Fibroblast of the aortic adventitia (primary cell): ENCODE measurements at regions not wholly inside any gene's neighbourhood (a gene's known extent, or its start where the extent isn't known, plus 50 kb on each side); places are given as distances from the start of the nearest gene placed in this dataset.
A peak's percentile ranks its signal among the peaks of the same experiment; 100 is the strongest.

Experiments used
- DNase-seq: peaks from one replicate; pipeline ENCODE4 v3.0.0-alpha.2; 2010; ENCODE audit warnings: low read depth
- H3K4me3 ChIP-seq: 2 replicates; pipeline ENCODE4 v1.5.1; 2011; ENCODE audit warnings: low read depth, mild to moderate bottlenecking, control low read depth, low read length, moderate library complexity
- TF ChIP-seq, protein P1 (sequence below): IDR thresholded peaks from 2 replicates; pipeline ENCODE4 v1.5.1; 2011; ENCODE audit warnings: mild to moderate bottlenecking, low read length, control low read depth, inconsistent platforms; ENCODE audit not compliant: insufficient read depth

DNA sequence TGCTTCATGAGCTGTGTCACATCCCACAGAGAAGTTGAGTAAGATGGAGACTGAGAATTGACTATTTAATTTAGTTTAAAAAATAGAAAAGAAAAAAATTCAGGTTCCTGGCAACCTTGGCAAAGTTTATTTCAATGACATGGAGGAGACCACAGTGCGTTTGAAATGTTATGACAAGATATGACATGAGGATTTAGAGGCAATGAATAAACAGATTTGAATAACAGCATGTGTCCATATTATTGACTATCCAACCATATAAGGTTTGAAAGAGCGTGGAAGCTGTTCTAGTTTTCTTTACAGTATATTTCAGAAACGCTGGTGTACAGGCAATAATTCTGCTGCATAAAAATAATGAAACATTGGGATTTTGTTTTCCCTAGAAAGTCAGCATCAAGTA lies 303.9 kb downstream of the SMOC2 start:
- TF ChIP-seq, protein P1, sequence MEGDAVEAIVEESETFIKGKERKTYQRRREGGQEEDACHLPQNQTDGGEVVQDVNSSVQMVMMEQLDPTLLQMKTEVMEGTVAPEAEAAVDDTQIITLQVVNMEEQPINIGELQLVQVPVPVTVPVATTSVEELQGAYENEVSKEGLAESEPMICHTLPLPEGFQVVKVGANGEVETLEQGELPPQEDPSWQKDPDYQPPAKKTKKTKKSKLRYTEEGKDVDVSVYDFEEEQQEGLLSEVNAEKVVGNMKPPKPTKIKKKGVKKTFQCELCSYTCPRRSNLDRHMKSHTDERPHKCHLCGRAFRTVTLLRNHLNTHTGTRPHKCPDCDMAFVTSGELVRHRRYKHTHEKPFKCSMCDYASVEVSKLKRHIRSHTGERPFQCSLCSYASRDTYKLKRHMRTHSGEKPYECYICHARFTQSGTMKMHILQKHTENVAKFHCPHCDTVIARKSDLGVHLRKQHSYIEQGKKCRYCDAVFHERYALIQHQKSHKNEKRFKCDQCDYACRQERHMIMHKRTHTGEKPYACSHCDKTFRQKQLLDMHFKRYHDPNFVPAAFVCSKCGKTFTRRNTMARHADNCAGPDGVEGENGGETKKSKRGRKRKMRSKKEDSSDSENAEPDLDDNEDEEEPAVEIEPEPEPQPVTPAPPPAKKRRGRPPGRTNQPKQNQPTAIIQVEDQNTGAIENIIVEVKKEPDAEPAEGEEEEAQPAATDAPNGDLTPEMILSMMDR: no peak
- H3K4me3 ChIP-seq: no peak overlapping the region
- no peak for DNase-seq

DNA sequence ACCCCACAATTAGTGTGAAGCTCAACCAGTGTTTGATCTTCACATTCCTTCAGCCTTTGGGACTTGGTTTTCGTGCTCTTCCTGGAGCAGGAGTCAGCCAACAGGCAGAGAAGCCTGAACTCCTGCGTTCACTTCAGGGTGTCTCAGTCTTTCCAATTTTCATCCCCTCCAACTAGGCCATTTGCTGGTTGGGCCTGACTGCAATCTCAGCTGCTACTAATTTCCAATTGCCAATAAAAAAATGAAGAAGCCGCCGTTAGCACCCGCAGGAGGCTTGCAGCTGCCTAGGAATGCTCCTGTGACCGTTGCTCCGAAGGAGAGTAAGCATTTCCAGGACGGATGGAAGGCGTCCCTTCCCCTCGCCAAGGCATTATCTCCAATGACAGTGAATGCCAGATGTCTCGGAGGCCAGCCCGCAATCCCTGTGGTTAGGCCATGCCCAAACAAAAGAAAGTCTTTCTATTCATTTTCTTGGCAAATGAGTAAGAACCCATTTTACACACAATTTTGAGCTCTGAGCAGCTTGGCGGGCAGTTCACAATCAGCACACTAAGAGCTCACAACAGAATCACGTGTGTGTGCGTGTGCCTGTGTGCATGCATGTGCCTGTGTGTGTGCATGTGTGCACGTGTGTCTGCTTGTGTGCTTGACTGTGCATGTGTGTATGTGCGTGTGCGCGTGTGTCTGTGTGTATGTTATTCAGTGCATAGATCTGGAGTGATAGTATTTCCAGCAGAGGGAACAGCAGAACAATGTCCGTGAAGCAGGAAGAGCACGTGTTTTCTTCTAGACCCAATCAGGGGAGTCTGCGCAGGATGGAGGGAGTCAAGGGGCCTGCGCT lies 301.2 kb downstream of the SMOC2 start:
- TF ChIP-seq, protein P1: no peak
- DNase-seq: no peak

DNA sequence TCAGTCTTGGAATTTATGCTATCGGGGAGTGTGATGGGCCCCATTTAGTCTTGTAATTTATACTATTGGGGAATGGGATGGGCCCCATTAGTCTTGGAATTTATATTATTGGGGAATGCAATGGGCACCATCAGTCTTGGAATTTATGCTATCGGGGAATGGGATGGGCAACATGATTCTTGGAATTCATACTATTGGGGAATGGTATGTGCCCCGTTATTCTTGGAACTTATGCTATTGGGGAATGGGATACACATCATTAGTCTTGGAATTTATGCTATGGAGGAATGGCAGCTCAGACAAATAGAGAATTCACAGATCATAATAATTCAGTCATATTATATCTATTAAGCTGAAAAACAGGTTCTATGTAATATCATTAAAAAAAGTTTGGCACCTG lies 300.3 kb downstream of the SMOC2 start:
- no peak for DNase-seq

More for the DNA sequence above, 301.2 kb downstream of the SMOC2 start:
- H3K4me3 ChIP-seq: no peak overlapping the region

DNA sequence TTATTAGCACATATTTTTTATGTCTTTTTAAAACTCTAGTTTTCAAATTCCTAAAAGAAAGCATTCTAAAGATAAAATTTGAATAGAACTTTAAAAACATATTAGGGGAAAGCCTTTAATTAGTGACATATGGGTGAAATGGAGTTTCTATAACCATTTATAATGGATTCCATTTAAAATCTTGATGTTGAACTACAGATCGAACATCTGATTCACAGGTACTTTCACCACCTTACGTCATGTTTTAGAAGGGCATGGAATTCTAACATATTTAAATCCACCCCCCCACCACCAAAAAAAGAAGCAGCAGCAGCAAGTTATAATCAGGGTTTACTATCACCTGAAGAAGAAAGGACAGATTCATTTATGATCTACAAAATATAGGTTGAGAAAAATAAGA lies 298.4 kb downstream of the SMOC2 start:
- TF ChIP-seq, protein P1: no peak

More for the DNA sequence above, 300.3 kb downstream of the SMOC2 start:
- no peak overlapping the region for H3K4me3 ChIP-seq
- TF ChIP-seq, protein P1: no peak

DNA sequence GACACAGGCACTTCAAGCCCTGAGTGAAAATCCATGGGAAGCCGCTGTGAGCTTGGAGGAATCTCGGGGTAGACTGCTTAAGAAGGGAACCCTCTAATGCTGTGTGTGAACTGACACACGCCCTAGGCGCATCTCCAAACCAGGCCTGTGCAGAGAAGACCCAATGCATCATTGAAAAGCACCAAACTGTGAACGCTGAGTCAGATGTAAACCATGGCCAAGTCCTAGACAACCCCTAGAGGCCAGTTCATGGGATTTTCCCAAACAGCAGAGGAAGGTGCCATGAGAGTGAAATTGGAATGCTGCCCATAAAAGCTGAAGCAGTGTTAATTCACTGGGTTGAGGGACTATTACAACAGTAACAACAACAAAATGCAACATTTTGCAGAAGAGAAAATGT lies 296.5 kb downstream of the SMOC2 start:
- H3K4me3 ChIP-seq: no peak overlapping the region
- peak; percentile 19 for DNase-seq
- TF ChIP-seq, protein P1: no peak

More for the DNA sequence above, 298.4 kb downstream of the SMOC2 start:
- no peak for DNase-seq
- no peak overlapping the region for H3K4me3 ChIP-seq

DNA sequence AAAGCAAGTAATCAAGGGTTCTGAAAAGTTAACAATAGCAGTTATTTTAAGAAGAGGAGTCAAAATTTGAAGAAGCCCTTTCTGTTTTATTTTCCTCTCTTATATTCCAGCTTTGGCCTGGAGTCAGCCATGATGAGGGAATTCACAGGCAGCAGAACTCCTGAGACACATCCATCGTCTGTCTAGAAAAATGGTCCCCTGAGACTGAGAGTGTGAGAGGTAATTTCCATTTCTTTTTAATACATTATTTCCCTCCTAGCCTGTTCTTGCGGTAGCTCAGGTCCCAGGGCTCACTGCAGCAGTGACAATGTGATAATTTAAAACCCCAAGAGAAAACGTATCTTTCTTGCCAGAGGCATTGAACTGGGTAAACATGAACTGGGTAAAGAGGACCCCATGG lies 296.0 kb downstream of the SMOC2 start:
- H3K4me3 ChIP-seq: no peak overlapping the region
- TF ChIP-seq, protein P1: no peak
- DNase-seq: no peak
